HEK293 (cell line): ENCODE measurements at regions not wholly inside any gene's neighbourhood (a gene's known extent, or its start where the extent isn't known, plus 50 kb on each side); places are given as distances from the start of the nearest gene placed in this dataset.

ENCODE experiments used
- CTCF ChIP-seq: fragments of 450-650 bp; formaldehyde crosslinking; IDR thresholded peaks from 2 replicates; pipeline ENCODE4 v1.5.1; 2016; ENCODE audit warnings: missing biosample characterization, missing genetic modification characterization
- ZBTB7A ChIP-seq: fragments of 450-650 bp; formaldehyde crosslinking; IDR thresholded peaks from 2 replicates; pipeline ENCODE4 v1.5.1; 2016; ENCODE audit warnings: low read depth, missing biosample characterization, missing genetic modification characterization
- ZNF148 ChIP-seq: fragments of 450-650 bp; formaldehyde crosslinking; IDR thresholded peaks from 2 replicates; pipeline ENCODE4 v1.5.0; 2017; ENCODE audit warnings: missing biosample characterization, missing genetic modification characterization, borderline replicate concordance
- ZNF24 ChIP-seq: fragments of 450-650 bp; formaldehyde crosslinking; IDR thresholded peaks from 2 replicates; pipeline ENCODE4 v1.5.1; 2016; ENCODE audit warnings: missing biosample characterization, missing genetic modification characterization
- ZNF529 ChIP-seq: fragments of 450-650 bp; formaldehyde crosslinking; IDR thresholded peaks from 2 replicates; pipeline ENCODE4 v1.5.1; 2017; ENCODE audit warnings: missing genetic modification characterization, missing biosample characterization; ENCODE audit not compliant: insufficient replicate concordance

- TF ChIP-seq ZNF529 (tag by site-specific recombination) (no peak), ZNF148 (tag by site-specific recombination) (no peak), CTCF (tag by site-specific recombination) (no peak), ZBTB7A (tag by site-specific recombination) (no peak), ZNF24 (tag by site-specific recombination) (no peak)
These were observed 571.7 kb downstream of the KCTD16 start for GRCh38 chr5:144742361-144742760.
